Adipocyte (in vitro differentiated cells): ENCODE measurements at regions not wholly inside any gene's neighbourhood (a gene's known extent, or its start where the extent isn't known, plus 50 kb on each side); places are given as distances from the start of the nearest gene placed in this dataset.

Experiments
- DNase-seq: peaks from one replicate; pipeline ENCODE4 v3.0.0-alpha.2; 2015; ENCODE audit warnings: low read depth
- H3K27me3 ChIP-seq: replicated peaks from 2 replicates; pipeline ENCODE4 v1.7.0; 2013; ENCODE audit warnings: mild to moderate bottlenecking, low read length, moderate library complexity; ENCODE audit not compliant: control insufficient read depth, insufficient read depth
- H3K36me3 ChIP-seq: 2 replicates; pipeline ENCODE4 v1.7.0; 2013; ENCODE audit warnings: low read length, mild to moderate bottlenecking, moderate library complexity; ENCODE audit not compliant: control insufficient read depth, insufficient read depth, severe bottlenecking
- H3K4me1 ChIP-seq: 2 replicates; pipeline ENCODE4 v1.7.0; 2013; ENCODE audit warnings: mild to moderate bottlenecking, low read length, moderate library complexity; ENCODE audit not compliant: control insufficient read depth, insufficient read depth
- H3K4me3 ChIP-seq: 2 replicates; pipeline ENCODE4 v1.7.0; 2013; ENCODE audit warnings: mild to moderate bottlenecking, low read length, moderate library complexity
- H3K9ac ChIP-seq: 2 replicates; pipeline ENCODE4 v1.7.0; 2013; ENCODE audit warnings: mild to moderate bottlenecking, low read length, moderate library complexity
- H3K9me3 ChIP-seq: 2 replicates; pipeline ENCODE4 v1.7.0; 2013; ENCODE audit warnings: mild to moderate bottlenecking, low read length, moderate library complexity; ENCODE audit not compliant: control insufficient read depth

DNA sequence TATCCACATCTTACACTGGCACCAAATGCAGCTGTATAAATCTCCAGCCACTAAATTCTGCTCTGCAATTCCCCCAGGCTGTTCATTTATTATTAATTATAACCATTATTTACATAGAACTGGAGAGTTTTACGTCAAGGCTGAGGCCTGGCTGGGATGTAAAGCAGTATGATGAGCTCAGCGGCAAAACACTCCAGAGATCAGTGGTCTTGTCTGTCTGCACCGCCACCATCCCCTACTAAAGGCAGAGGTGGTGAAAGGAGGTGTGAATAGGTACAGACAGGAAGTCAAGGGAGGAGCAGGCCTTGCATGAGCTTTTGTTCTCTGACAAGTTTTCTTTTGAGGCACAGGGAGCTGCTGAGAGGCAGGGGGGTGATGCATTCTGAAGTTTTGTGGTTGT, 159.9 kb upstream of the PCSK2 start:
- DNase-seq = no peak
- no peaks in the 10 kb centered on the region for H3K36me3 ChIP-seq
- no peak overlapping the region for H3K9ac ChIP-seq
- H3K9me3 ChIP-seq = no peaks in the 10 kb centered on the region
- H3K4me3 ChIP-seq = no peak overlapping the region
- H3K27me3 ChIP-seq = peaks cover 6% of the 10 kb centered on the region
- no peaks in the 10 kb centered on the region for H3K4me1 ChIP-seq

DNA sequence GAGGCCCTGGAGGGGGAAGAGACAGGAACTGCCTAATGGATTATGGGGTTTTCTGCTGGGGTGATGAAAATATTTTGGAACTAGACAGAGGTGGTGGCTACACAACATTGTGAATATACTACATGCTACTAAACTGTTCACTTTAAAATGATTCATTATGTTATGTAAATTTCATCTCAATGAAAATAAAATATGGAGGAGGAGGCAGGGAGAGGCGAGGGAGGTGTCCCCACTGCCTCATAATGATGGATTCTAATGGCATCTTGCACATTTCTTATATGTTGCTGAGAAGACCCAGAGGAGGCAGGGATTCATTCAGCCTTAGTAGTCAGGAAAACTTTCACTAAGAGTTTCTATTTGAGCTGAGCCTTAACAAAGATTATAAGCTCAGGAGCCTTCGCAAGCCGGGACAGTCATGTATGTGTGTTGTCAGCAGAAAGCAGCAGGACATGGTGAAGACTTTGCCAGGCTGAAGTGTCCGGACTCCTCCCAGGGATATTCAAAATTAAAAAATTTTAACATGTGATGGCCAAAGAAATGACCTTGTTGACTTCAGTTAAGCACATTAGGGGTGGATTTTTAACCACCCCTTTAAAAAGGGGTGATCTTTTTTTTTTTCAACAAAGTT, 158.6 kb upstream of the PCSK2 start:
- no peak for DNase-seq
- H3K36me3 ChIP-seq = no peaks in the 10 kb centered on the region
- H3K9ac ChIP-seq = no peak overlapping the region
- H3K27me3 ChIP-seq = peaks cover 6% of the 10 kb centered on the region
- no peak overlapping the region for H3K4me3 ChIP-seq
- H3K4me1 ChIP-seq = no peaks in the 10 kb centered on the region
- H3K9me3 ChIP-seq = peaks cover 5% of the 10 kb centered on the region

DNA sequence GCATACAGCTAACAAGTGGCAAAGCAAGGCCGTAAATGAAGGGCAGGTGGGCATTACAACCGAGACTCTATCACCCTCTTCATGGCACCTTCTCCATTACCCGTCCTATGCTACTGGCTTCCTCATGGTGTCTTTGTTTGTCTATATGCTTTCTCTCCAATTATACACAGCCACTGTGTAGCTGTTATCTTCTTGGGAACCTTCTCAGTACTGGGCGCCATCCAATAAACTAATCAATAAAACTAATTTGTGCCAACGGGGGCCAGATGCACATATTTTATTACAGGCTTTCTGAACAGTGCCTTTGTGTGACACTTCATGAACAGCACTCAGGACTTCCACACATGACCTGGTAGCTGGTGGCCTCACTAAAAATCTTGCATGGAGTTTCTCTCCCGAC, 149.8 kb upstream of the PCSK2 start:
- H3K4me3 ChIP-seq = no peak overlapping the region
- no peaks in the 10 kb centered on the region for H3K4me1 ChIP-seq
- no peak for DNase-seq
- H3K9me3 ChIP-seq = peaks cover 5% of the 10 kb centered on the region
- no peaks in the 10 kb centered on the region for H3K36me3 ChIP-seq
- H3K9ac ChIP-seq = no peak overlapping the region
- no peaks in the 10 kb centered on the region for H3K27me3 ChIP-seq

DNA sequence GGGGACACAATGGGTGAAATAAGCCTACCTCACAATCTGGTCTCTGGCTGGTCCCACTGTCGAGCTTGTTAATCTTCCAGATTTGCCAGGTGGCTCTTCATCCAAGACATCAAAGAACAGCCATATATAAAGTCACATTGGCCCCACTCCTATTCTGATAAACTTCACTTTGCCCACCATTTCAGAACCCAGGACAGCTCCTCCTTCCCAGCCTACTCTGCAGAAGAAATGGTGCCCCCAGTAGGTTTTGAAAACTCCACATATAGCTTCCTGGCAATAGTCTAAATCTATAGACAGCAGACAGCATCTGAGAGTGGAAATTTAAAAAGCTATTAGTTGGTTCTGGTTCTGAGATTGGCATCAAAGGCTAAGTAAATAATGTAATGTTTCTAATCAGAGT, 143.1 kb upstream of the PCSK2 start:
- Histone ChIP-seq H3K27me3 (no peaks in the 10 kb centered on the region), H3K9ac (no peak overlapping the region), H3K4me1 (no peaks in the 10 kb centered on the region), H3K9me3 (no peaks in the 10 kb centered on the region), H3K4me3 (no peak overlapping the region), H3K36me3 (no peaks in the 10 kb centered on the region)
- peak; percentile 4 for DNase-seq

DNA sequence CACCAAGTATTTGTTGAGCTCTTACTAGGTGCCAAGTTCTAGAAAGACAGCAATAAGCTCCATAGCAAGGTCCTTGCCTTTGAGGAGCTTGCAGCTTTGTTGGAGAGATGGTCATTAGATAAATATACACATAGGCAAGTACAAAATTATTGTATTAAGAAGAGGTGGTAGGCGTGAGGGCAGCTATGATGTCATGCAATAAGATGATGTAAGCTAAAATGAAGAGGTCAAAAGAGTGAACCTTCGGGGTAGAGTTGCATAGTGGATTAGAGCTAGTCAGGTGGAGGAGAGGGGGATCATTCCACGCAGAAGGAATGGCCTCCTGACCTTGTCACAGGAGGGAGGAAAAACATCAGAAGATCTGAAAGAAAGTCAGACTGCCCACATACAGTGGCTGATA, 141.9 kb upstream of the PCSK2 start:
- H3K9me3 ChIP-seq = no peaks in the 10 kb centered on the region
- no peak overlapping the region for H3K9ac ChIP-seq
- H3K27me3 ChIP-seq = no peaks in the 10 kb centered on the region
- no peak for DNase-seq
- H3K36me3 ChIP-seq = no peaks in the 10 kb centered on the region
- H3K4me3 ChIP-seq = no peak overlapping the region
- H3K4me1 ChIP-seq = no peaks in the 10 kb centered on the region

DNA sequence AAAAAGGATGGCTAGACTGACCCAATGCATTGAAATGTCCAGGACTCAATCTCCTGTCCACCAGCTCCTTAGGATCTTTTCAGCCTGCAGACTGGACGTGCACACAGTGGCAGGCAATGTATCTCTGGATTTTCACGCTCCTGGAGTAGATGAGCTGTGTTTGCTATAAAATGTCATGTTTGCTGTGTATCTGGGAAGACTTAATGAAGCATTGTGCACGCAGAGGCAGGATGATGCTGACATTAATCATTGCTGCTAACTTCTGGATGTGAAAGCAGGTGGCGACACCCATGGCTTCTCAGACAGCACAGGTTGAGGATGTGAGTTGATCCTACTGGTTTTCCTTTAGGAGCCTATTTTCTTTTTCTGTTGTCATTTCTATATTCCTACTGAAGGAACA, 133.1 kb upstream of the PCSK2 start:
- Histone ChIP-seq H3K36me3 (no peaks in the 10 kb centered on the region), H3K9ac (no peak overlapping the region), H3K9me3 (no peaks in the 10 kb centered on the region), H3K4me3 (no peak overlapping the region), H3K4me1 (no peaks in the 10 kb centered on the region), H3K27me3 (no peaks in the 10 kb centered on the region)
- no peak for DNase-seq

DNA sequence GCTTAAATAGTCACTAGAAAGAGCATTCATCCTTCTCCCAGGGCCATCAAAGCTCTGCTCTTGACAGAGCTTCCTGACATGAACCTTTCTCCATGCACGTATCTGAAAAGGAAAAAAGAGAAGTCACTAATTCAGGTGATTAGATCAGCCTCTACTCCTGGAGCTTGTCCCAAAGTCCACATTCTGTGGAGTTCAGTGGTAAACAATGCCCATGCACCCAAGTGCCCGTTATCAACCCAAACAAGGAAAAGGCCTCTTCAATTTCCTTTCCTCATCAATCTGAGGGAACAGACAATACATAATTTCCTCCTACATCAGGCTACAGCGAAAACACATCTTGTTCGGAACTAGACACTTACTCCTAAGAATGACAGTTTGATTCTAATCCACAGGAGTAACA, 129.2 kb upstream of the PCSK2 start:
- H3K9me3 ChIP-seq = no peaks in the 10 kb centered on the region
- no peak overlapping the region for H3K9ac ChIP-seq
- DNase-seq = no peak
- no peaks in the 10 kb centered on the region for H3K36me3 ChIP-seq
- no peak overlapping the region for H3K4me3 ChIP-seq
- no peaks in the 10 kb centered on the region for H3K27me3 ChIP-seq
- H3K4me1 ChIP-seq = no peaks in the 10 kb centered on the region

DNA sequence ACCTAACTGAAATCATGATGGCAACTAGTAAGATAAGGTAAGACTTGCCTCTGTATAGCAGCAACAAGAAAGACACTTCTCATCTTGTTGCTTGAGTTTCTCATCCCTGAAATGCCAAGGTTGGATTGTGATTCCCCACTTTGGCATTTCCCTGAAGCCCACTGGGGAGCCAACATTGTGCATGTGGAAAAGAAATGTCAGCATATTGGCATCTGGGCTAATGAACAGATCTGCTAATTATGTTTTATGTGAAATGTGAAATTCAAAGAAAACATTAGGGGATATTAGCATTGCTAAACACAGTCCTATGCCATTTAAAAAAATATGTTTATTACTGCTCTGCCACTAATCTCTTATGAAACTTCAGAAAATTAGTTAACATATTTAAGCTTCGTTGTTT, 126.3 kb upstream of the PCSK2 start:
- no peaks in the 10 kb centered on the region for H3K36me3 ChIP-seq
- no peak for DNase-seq
- H3K27me3 ChIP-seq = no peaks in the 10 kb centered on the region
- no peak overlapping the region for H3K4me3 ChIP-seq
- no peak overlapping the region for H3K9ac ChIP-seq
- no peaks in the 10 kb centered on the region for H3K9me3 ChIP-seq
- H3K4me1 ChIP-seq = no peaks in the 10 kb centered on the region

DNA sequence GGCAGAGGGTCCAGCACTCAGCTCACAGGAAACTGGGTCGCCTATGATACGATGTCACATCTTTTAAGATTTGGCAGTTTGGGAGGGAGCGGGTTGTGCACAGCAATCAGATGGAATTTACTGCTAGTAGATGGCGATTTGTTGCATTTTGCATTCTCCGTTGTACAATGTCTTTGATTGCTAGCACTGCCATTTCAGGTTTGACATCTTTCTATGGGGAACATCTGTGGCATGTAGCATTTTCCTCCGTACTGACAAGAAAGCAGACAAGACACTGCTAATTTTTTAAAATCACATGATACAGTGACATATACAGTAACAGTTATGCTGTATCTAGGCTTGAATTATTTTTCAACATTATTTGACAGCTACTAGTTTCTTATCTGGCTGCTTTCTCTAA, 119.7 kb upstream of the PCSK2 start:
- Histone ChIP-seq H3K27me3 (no peaks in the 10 kb centered on the region), H3K4me3 (no peak overlapping the region), H3K36me3 (no peaks in the 10 kb centered on the region), H3K4me1 (no peaks in the 10 kb centered on the region), H3K9ac (no peak overlapping the region), H3K9me3 (peaks cover 3% of the 10 kb centered on the region)
- no peak for DNase-seq

DNA sequence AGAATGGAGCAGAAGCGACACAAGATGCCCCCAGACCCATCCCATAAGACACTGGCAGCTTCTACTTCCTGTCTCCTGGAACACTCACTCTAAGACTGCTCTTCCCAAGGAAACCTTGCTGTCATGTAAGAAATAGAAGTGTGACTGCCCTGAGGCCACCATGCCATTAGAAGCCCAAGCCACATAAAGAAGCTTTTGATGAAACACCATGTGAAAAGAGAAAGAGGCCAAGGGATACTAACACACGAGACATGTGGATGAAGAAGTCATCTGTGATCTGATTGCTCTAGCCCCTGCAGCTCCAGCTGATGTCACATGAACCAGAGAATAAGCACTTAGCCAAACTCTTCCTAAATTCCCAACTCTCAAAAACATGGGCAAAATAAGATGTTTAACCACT, 117.9 kb upstream of the PCSK2 start:
- DNase-seq = no peak
- Histone ChIP-seq H3K4me3 (no peak overlapping the region), H3K9ac (no peak overlapping the region), H3K27me3 (no peaks in the 10 kb centered on the region), H3K9me3 (peaks cover 3% of the 10 kb centered on the region), H3K4me1 (no peaks in the 10 kb centered on the region), H3K36me3 (no peaks in the 10 kb centered on the region)

DNA sequence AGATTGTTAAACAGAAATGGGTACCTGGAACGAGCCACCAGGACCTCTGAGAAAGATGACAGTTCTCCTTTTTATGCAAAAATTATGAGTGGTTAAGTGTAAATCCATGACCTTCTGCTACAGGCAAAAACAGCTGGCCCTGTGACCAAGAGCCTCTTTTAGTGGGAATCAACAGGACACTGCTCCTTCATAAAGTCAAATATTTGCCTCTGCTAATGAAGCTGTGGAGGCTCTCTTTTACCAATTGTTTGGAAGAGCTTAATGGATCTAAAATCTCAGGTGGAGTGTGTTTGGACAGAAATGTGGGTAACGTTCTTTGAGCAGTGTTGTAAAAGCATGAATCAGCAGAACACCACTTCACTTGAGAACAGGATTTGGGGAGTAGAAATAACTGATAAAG, 117.5 kb upstream of the PCSK2 start:
- H3K27me3 ChIP-seq = no peaks in the 10 kb centered on the region
- no peak for DNase-seq

DNA sequence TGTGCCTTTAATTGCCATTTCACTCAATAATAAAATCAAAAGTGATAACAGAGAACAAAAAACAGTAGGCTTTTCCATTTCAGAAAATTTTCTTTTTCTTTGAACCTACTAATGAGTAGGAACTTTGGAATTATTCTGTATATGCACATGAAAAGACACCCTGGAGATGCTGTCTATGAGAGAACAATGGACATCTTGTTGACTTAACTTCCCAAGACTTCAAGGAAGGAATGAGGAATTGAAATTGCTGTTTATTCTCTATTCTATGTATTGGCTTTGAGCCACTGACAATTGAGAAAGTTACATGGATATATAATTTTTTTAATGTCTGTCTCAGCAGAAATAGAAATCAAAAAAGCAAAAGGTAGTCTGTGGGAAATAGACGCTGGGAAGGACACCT, 98.6 kb upstream of the PCSK2 start:
- no peak for DNase-seq
- H3K4me1 ChIP-seq = no peaks in the 10 kb centered on the region
- no peak overlapping the region for H3K4me3 ChIP-seq
- H3K36me3 ChIP-seq = no peaks in the 10 kb centered on the region
- no peak overlapping the region for H3K9ac ChIP-seq
- H3K9me3 ChIP-seq = no peaks in the 10 kb centered on the region
- H3K27me3 ChIP-seq = no peaks in the 10 kb centered on the region

More for the DNA sequence above, 117.5 kb upstream of the PCSK2 start:
- Histone ChIP-seq H3K4me1 (no peaks in the 10 kb centered on the region), H3K36me3 (no peaks in the 10 kb centered on the region), H3K4me3 (no peak overlapping the region), H3K9ac (no peak overlapping the region), H3K9me3 (peaks cover 3% of the 10 kb centered on the region)
